Karpas-422 (cell line): ENCODE measurements at regions not wholly inside any gene's neighbourhood (a gene's known extent, or its start where the extent isn't known, plus 50 kb on each side); places are given as distances from the start of the nearest gene placed in this dataset.

Source experiments
- DNase-seq: peaks from one replicate; pipeline ENCODE4 v3.0.0-alpha.2; 2015
- H2AFZ ChIP-seq: fragments of 200-600 bp; sonication (generic); 2 replicates; pipeline ENCODE4 v1.6.1; 2014; ENCODE audit warnings: antibody characterized with exemption, low read length, mixed read lengths
- H3K27ac ChIP-seq: fragments of 200-600 bp; sonication (generic); 2 replicates; pipeline ENCODE4 v1.5.1; 2014; ENCODE audit warnings: mild to moderate bottlenecking, low read length, moderate library complexity
- H3K27me3 ChIP-seq: fragments of 200-600 bp; sonication (generic); 2 replicates; pipeline ENCODE4 v1.6.1; 2014; ENCODE audit warnings: low read length, mixed read lengths
- H3K36me3 ChIP-seq: fragments of 200-600 bp; sonication (generic); 2 replicates; pipeline ENCODE4 v1.6.1; 2014; ENCODE audit warnings: low read length, mixed read lengths; ENCODE audit not compliant: insufficient read depth
- H3K4me1 ChIP-seq: fragments of 200-600 bp; sonication (generic); 2 replicates; pipeline ENCODE4 v1.6.1; 2014; ENCODE audit warnings: mild to moderate bottlenecking, low read length, mixed read lengths
- H3K4me2 ChIP-seq: fragments of 200-600 bp; sonication (generic); 2 replicates; pipeline ENCODE4 v1.6.1; 2014; ENCODE audit warnings: low read length, low read depth, mild to moderate bottlenecking; ENCODE audit not compliant: poor library complexity, severe bottlenecking
- H3K4me3 ChIP-seq: fragments of 200-600 bp; sonication (generic); 2 replicates; pipeline ENCODE4 v1.5.1; 2014; ENCODE audit warnings: mild to moderate bottlenecking, antibody characterized with exemption, low read length, mixed read lengths
- H3K79me2 ChIP-seq: fragments of 200-600 bp; sonication (generic); 2 replicates; pipeline ENCODE4 v1.6.1; 2014; ENCODE audit warnings: mild to moderate bottlenecking, low read length, mixed read lengths
- H3K9ac ChIP-seq: fragments of 200-600 bp; sonication (generic); 2 replicates; pipeline ENCODE4 v1.6.0; 2014; ENCODE audit warnings: low read length
- H3K9me2 ChIP-seq: fragments of 200-600 bp; sonication (generic), shearing (Covaris generic); replicated peaks from 2 replicates; pipeline ENCODE4 v1.6.0; 2014; ENCODE audit warnings: mild to moderate bottlenecking, low read length, moderate library complexity; ENCODE audit not compliant: insufficient read depth
- H3K9me3 ChIP-seq: fragments of 300-700, 200-600 bp; sonication (generic); 2 replicates; pipeline ENCODE4 v1.6.1; 2014; ENCODE audit warnings: low read length, mixed read lengths
- H4K20me1 ChIP-seq: fragments of 200-600 bp; sonication (generic); 2 replicates; pipeline ENCODE4 v1.6.1; 2014; ENCODE audit warnings: mild to moderate bottlenecking, antibody characterized with exemption, low read length, low read depth; ENCODE audit not compliant: insufficient read depth

DNA sequence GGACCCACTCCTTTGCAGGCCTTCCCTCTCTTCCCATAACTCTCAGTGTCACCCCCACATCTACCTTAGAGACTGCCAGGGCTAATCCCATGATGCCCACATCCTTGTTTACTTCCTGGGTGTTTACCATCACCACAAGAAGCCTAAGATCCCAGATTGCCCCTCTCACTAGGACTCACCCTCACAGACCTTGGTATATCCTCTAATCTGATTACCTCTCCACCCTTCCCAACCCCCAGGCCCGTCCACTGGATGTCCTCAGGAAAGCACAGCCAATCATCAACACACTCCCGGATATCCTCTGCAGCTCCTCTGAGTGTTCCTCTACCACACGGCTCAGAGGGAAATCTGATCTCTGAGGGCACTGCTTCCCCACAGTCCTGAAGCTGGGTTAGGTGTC, 91.0 kb downstream of the FOXD1 start:
- H3K4me2 ChIP-seq, result no peak overlapping the region
- H4K20me1 ChIP-seq, result no peaks in the 10 kb centered on the region
- H2AFZ ChIP-seq, result no peak overlapping the region
- no peak overlapping the region for H3K4me3 ChIP-seq
- H3K36me3 ChIP-seq, result no peaks in the 10 kb centered on the region
- H3K27me3 ChIP-seq, result no peaks in the 10 kb centered on the region
- no peak overlapping the region for H3K27ac ChIP-seq
- DNase-seq, result no peak
- no peaks in the 10 kb centered on the region for H3K79me2 ChIP-seq
- H3K9me3 ChIP-seq, result no peaks in the 10 kb centered on the region
- H3K4me1 ChIP-seq, result no peaks in the 10 kb centered on the region
- H3K9ac ChIP-seq, result no peak overlapping the region
- no peaks in the 10 kb centered on the region for H3K9me2 ChIP-seq

DNA sequence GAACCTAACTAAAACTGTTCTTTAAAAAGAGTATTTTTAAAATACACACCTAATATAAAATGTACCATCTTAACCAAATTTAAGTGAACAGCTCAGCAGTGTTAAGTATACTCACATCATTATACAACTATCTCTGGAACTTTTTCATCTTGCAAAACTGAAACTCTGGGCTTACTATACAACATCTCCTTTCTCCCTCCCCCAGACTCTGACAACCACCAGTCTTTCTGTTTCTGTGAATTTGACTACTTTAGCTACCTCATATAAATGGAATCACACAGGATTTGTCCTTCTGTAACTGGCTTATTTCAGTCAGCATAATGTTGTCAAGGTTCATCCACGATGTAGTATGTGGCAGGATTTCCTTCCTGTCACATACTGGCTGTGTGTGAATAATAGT, 93.5 kb downstream of the FOXD1 start:
- H3K9me2 ChIP-seq, result no peaks in the 10 kb centered on the region
- no peaks in the 10 kb centered on the region for H3K79me2 ChIP-seq
- no peak overlapping the region for H3K27ac ChIP-seq
- H3K9ac ChIP-seq, result no peak overlapping the region
- no peak overlapping the region for H3K4me2 ChIP-seq
- no peak overlapping the region for H2AFZ ChIP-seq
- H3K27me3 ChIP-seq, result no peaks in the 10 kb centered on the region
- DNase-seq, result no peak
- no peaks in the 10 kb centered on the region for H3K36me3 ChIP-seq
- H3K4me1 ChIP-seq, result no peaks in the 10 kb centered on the region
- H3K4me3 ChIP-seq, result no peak overlapping the region
- H4K20me1 ChIP-seq, result no peaks in the 10 kb centered on the region
- H3K9me3 ChIP-seq, result peaks cover 6% of the 10 kb centered on the region; the same call in 1 of the 2 replicates

- H3K4me3 ChIP-seq, result no peak overlapping the region
- H3K27ac ChIP-seq, result no peak overlapping the region
- H3K4me2 ChIP-seq, result no peak overlapping the region
- H3K36me3 ChIP-seq, result no peaks in the 10 kb centered on the region
- no peaks in the 10 kb centered on the region for H4K20me1 ChIP-seq
- H3K4me1 ChIP-seq, result no peaks in the 10 kb centered on the region
- no peaks in the 10 kb centered on the region for H3K9me2 ChIP-seq
- H3K9me3 ChIP-seq, result peaks cover 6% of the 10 kb centered on the region; the same call in 1 of the 2 replicates
- no peaks in the 10 kb centered on the region for H3K79me2 ChIP-seq
- DNase-seq, result peak; percentile 22
- no peaks in the 10 kb centered on the region for H3K27me3 ChIP-seq
- H2AFZ ChIP-seq, result no peak overlapping the region
- H3K9ac ChIP-seq, result no peak overlapping the region
These were observed 94.2 kb downstream of the FOXD1 start for GRCh38 chr5:73354406-73354805.

GRCh38 chr5:73352649-73353230, 95.8 kb downstream of the FOXD1 start:
- Histone ChIP-seq H3K36me3 (no peaks in the 10 kb centered on the region), H3K9ac (no peak overlapping the region), H3K27ac (no peak overlapping the region), H3K4me3 (no peak overlapping the region), H2AFZ (no peak overlapping the region), H4K20me1 (no peaks in the 10 kb centered on the region), H3K27me3 (no peaks in the 10 kb centered on the region), H3K9me2 (no peaks in the 10 kb centered on the region), H3K79me2 (no peaks in the 10 kb centered on the region), H3K9me3 (peaks cover 6% of the 10 kb centered on the region; the same call in 1 of the 2 replicates), H3K4me2 (no peak overlapping the region), H3K4me1 (no peaks in the 10 kb centered on the region)
- DNase-seq, result peak; percentile 11

- H3K27me3 ChIP-seq, result no peaks in the 10 kb centered on the region
These were observed 96.3 kb downstream of the FOXD1 start for GRCh38 chr5:73352243-73352642.

GRCh38 chr5:73351593-73351992, 97.0 kb downstream of the FOXD1 start:
- Histone ChIP-seq H3K79me2 (no peaks in the 10 kb centered on the region), H3K27ac (no peak overlapping the region), H3K9me3 (peaks cover 6% of the 10 kb centered on the region; the same call in 1 of the 2 replicates), H3K4me1 (no peaks in the 10 kb centered on the region), H3K4me3 (no peak overlapping the region), H3K9me2 (no peaks in the 10 kb centered on the region), H3K4me2 (no peak overlapping the region), H3K27me3 (0 out of 2 replicates have a peak, but pooled peaks cover 2% of the 10 kb centered on the region), H3K36me3 (no peaks in the 10 kb centered on the region), H2AFZ (no peak overlapping the region), H4K20me1 (no peaks in the 10 kb centered on the region), H3K9ac (no peak overlapping the region)
- peak; percentile 36 for DNase-seq

More at GRCh38 chr5:73352243-73352642, 96.3 kb downstream of the FOXD1 start:
- H3K27ac ChIP-seq, result no peak overlapping the region
- no peaks in the 10 kb centered on the region for H3K36me3 ChIP-seq
- H3K4me1 ChIP-seq, result no peaks in the 10 kb centered on the region
- H3K4me2 ChIP-seq, result no peak overlapping the region
- peak; percentile 23 for DNase-seq
- no peak overlapping the region for H2AFZ ChIP-seq
- H4K20me1 ChIP-seq, result no peaks in the 10 kb centered on the region
- H3K4me3 ChIP-seq, result no peak overlapping the region
- no peaks in the 10 kb centered on the region for H3K9me2 ChIP-seq
- H3K9ac ChIP-seq, result no peak overlapping the region
- H3K9me3 ChIP-seq, result peaks cover 6% of the 10 kb centered on the region; the same call in 1 of the 2 replicates
- H3K79me2 ChIP-seq, result no peaks in the 10 kb centered on the region

DNA sequence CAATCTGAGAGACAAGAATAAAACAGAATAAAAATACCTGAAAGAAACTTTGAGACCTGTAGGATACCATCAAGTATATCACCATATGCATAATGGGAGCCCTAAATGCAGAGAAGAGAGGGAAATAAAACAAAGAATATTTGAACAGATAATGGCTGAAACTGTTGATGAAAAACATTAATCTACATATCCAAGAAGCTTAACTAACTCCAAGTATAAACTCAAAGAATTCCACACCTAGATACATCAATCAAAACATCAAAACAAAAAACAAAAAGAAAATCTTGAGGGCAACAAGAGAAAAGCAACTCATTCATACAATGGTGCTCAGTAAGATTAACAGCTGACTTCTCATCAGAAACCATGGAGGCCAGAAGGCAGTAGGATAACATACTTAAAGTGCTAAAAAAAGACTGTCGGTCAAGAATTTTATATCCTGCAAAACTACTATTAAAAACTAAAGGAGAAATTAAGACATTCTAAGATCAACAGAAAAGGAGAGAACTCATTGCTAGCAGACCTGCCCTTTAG, 101.6 kb downstream of the FOXD1 start:
- no peak overlapping the region for H2AFZ ChIP-seq
- no peaks in the 10 kb centered on the region for H3K9me2 ChIP-seq
- no peak for DNase-seq
- H3K9ac ChIP-seq, result no peak overlapping the region
- H4K20me1 ChIP-seq, result no peaks in the 10 kb centered on the region
- H3K4me3 ChIP-seq, result no peak overlapping the region
- no peaks in the 10 kb centered on the region for H3K79me2 ChIP-seq
- peaks cover 6% of the 10 kb centered on the region; the same call in 1 of the 2 replicates for H3K9me3 ChIP-seq
- H3K27me3 ChIP-seq, result 0 out of 2 replicates have a peak, but pooled peaks cover 2% of the 10 kb centered on the region
- H3K36me3 ChIP-seq, result no peaks in the 10 kb centered on the region
- H3K27ac ChIP-seq, result no peak overlapping the region
- no peak overlapping the region for H3K4me2 ChIP-seq
- H3K4me1 ChIP-seq, result no peaks in the 10 kb centered on the region

DNA sequence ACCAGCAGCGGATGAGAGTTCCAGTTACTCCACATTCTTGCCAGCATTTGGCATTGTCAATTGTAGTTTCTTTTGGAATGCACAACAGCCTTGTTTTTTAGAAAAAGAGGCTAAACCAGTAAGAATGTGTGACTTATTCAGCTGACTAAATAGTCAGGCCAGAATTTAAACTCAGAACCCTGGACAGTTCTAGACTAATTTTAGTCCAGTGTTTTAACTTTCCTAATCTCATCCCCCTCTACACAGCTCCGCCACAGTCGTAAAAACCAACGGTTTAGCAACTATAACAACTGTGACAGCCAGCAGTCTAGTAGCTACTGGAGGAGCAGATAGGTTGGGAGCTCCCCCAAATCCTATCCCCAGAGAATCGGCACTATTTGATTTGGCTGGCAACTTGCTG, 103.7 kb downstream of the FOXD1 start:
- Histone ChIP-seq H3K9me2 (no peaks in the 10 kb centered on the region), H3K27ac (no peak overlapping the region), H3K9ac (no peak overlapping the region), H3K36me3 (no peaks in the 10 kb centered on the region), H2AFZ (no peak overlapping the region), H3K9me3 (no peaks in the 10 kb centered on the region), H3K4me2 (no peak overlapping the region), H3K27me3 (0 out of 2 replicates have a peak, but pooled peaks cover 2% of the 10 kb centered on the region), H4K20me1 (no peaks in the 10 kb centered on the region), H3K79me2 (no peaks in the 10 kb centered on the region), H3K4me1 (no peaks in the 10 kb centered on the region), H3K4me3 (no peak overlapping the region)
- peak; percentile 9 for DNase-seq
